ENCODE measurements at regions not wholly inside any gene's neighbourhood (a gene's known extent, or its start where the extent isn't known, plus 50 kb on each side); places are given as distances from the start of the nearest gene placed in this dataset.

GRCh38 chr10:29210266-29210868 is 78.5 kb upstream of the LYZL1 start:
- Histone ChIP-seq H3K27me3 (no peaks in the 10 kb centered on the region), H3K4me1 (no peaks in the 10 kb centered on the region), H3K9me3 (no peaks in the 10 kb centered on the region), H3K27ac (no peak overlapping the region), H3K4me3 (no peak overlapping the region), H3K36me3 (no peaks in the 10 kb centered on the region)
- no peak for ATAC-seq
- no peak for TF ChIP-seq CTCF (IDR thresholded peaks at IDR 0.05)
- no peak for DNase-seq
- intact Hi-C loops (cut with DNase I): no loop called here

- TF ChIP-seq CTCF (IDR thresholded peaks at IDR 0.05): no peak
- DNase-seq (no peak), ATAC-seq (no peak)
- Histone ChIP-seq H3K36me3 (no peaks in the 10 kb centered on the region), H3K9me3 (no peaks in the 10 kb centered on the region), H3K27ac (no peak overlapping the region), H3K27me3 (no peaks in the 10 kb centered on the region), H3K4me1 (no peaks in the 10 kb centered on the region), H3K4me3 (no peak overlapping the region)
- intact Hi-C loops (cut with DNase I): no loop called here
Observed at GRCh38 chr10:29212597-29212996, 76.3 kb upstream of the LYZL1 start.

GRCh38 chr10:29214551-29214950 is 74.3 kb upstream of the LYZL1 start:
- intact Hi-C loops (cut with DNase I): no loop called here
- Histone ChIP-seq H3K4me1 (no peaks in the 10 kb centered on the region), H3K27me3 (no peaks in the 10 kb centered on the region), H3K27ac (no peak overlapping the region), H3K4me3 (no peak overlapping the region), H3K9me3 (no peaks in the 10 kb centered on the region), H3K36me3 (no peaks in the 10 kb centered on the region)
- no peak for TF ChIP-seq CTCF (IDR thresholded peaks at IDR 0.05)
- DNase-seq (no peak), ATAC-seq (no peak)

- H3K27me3 ChIP-seq: no peaks in the 10 kb centered on the region
- no peak for ATAC-seq
- H3K4me3 ChIP-seq: no peak overlapping the region
- no peak for DNase-seq
- no peak overlapping the region for H3K27ac ChIP-seq
- no peaks in the 10 kb centered on the region for H3K9me3 ChIP-seq
- no peaks in the 10 kb centered on the region for H3K36me3 ChIP-seq
- intact Hi-C loops (cut with DNase I): no loop called here
- H3K4me1 ChIP-seq: no peaks in the 10 kb centered on the region
- no peak for TF ChIP-seq CTCF (IDR thresholded peaks at IDR 0.05)
Observed at GRCh38 chr10:29217292-29217738, 71.6 kb upstream of the LYZL1 start.

GRCh38 chr10:29223326-29223725 is 65.5 kb upstream of the LYZL1 start:
- Histone ChIP-seq H3K4me1 (no peaks in the 10 kb centered on the region), H3K36me3 (no peaks in the 10 kb centered on the region), H3K27me3 (no peaks in the 10 kb centered on the region), H3K27ac (no peak overlapping the region), H3K9me3 (no peaks in the 10 kb centered on the region), H3K4me3 (no peak overlapping the region)
- TF ChIP-seq CTCF (IDR thresholded peaks at IDR 0.05): no peak
- DNase-seq (no peak), ATAC-seq (no peak)
- intact Hi-C loops (cut with DNase I): no loop called here

- ATAC-seq (no peak), DNase-seq (no peak)
- no peaks in the 10 kb centered on the region for H3K4me1 ChIP-seq
- H3K9me3 ChIP-seq: no peaks in the 10 kb centered on the region
- H3K27me3 ChIP-seq: no peaks in the 10 kb centered on the region
- intact Hi-C loops (cut with DNase I): no loop called here
- H3K27ac ChIP-seq: no peak overlapping the region
- TF ChIP-seq CTCF (IDR thresholded peaks at IDR 0.05): no peak
- no peaks in the 10 kb centered on the region for H3K36me3 ChIP-seq
- no peak overlapping the region for H3K4me3 ChIP-seq
Observed at GRCh38 chr10:29224631-29225030, 64.2 kb upstream of the LYZL1 start.

All from upper lobe of right lung (tissue), 1 donor.